PC-3 (cell line): ENCODE measurements at regions not wholly inside any gene's neighbourhood (a gene's known extent, or its start where the extent isn't known, plus 50 kb on each side); places are given as distances from the start of the nearest gene placed in this dataset.

Experiments used
- ATAC-seq: fragments of 200-7000 bp; cut with Tn5 transposase; 2 replicates; pipeline ENCODE4 v1.9.1; 2020; ENCODE audit warnings: mild to moderate bottlenecking, moderate library complexity
- BruUV-seq: library from RNA; stranded (reverse); fragments of 400-500 nt; replicated peaks from 2 replicates; lab custom pipeline; 2021; lab: Mats Ljungman, UMichigan
- CTCF ChIA-PET: fragments of 300-600 bp; sonication (Branson Sonifier 250); formaldehyde crosslinking; loops from one replicate; lab custom pipeline; 2022; ENCODE audit warnings: antibody characterized with exemption; lab: Charles Lee
- POLR2A ChIA-PET: fragments of 300-600 bp; sonication (Branson Sonifier 250); formaldehyde crosslinking; loops from one replicate; lab custom pipeline; 2022; ENCODE audit warnings: antibody characterized with exemption; ENCODE audit not compliant: unreplicated experiment; lab: Charles Lee
- DNase-seq: peaks from one replicate; pipeline ENCODE4 v3.0.0-alpha.2; 2015
- H2AFZ ChIP-seq: fragments of 300-600 bp; sonication (generic); 2 replicates; pipeline ENCODE4 v1.6.0; 2016; ENCODE audit warnings: antibody characterized with exemption, low read length
- H3F3A ChIP-seq: fragments of 300-600 bp; sonication (generic); one replicate; pipeline ENCODE4 v1.6.0; 2017; ENCODE audit warnings: antibody characterized with exemption, low read length, control low read depth, mild to moderate bottlenecking; ENCODE audit not compliant: unreplicated experiment
- H3K27ac ChIP-seq: fragments of 300-600 bp; sonication (generic); 2 replicates; pipeline ENCODE4 v1.5.1; 2016; ENCODE audit warnings: mild to moderate bottlenecking, low read length
- H3K27me3 ChIP-seq: fragments of 300-600 bp; sonication (generic); 2 replicates; pipeline ENCODE4 v1.6.1; 2016; ENCODE audit warnings: low read length, mixed read lengths
- H3K36me3 ChIP-seq: fragments of 300-600 bp; sonication (generic); 2 replicates; pipeline ENCODE4 v1.6.1; 2016; ENCODE audit warnings: low read depth, mixed run types, low read length, mixed read lengths
- H3K4me1 ChIP-seq: fragments of 300-600 bp; sonication (generic); 2 replicates; pipeline ENCODE4 v1.5.1; 2016; ENCODE audit warnings: low read length; ENCODE audit not compliant: insufficient read depth
- H3K4me2 ChIP-seq: fragments of 300-600 bp; sonication (generic); 2 replicates; pipeline ENCODE4 v1.6.0; 2016; ENCODE audit warnings: low read length
- H3K4me3 ChIP-seq: fragments of 300-600 bp; sonication (generic); 2 replicates; pipeline ENCODE4 v1.5.1; 2016; ENCODE audit warnings: mild to moderate bottlenecking, low read length, mixed read lengths
- H3K79me2 ChIP-seq: fragments of 300-600 bp; sonication (generic); 2 replicates; pipeline ENCODE4 v1.6.1; 2017; ENCODE audit warnings: low read length, mixed read lengths
- H3K9ac ChIP-seq: fragments of 300-600 bp; sonication (generic); 2 replicates; pipeline ENCODE4 v1.6.0; 2016; ENCODE audit warnings: mild to moderate bottlenecking, low read length
- H3K9me2 ChIP-seq: fragments of 300-600 bp; sonication (generic); replicated peaks from 2 replicates; pipeline ENCODE4 v1.6.1; 2016; ENCODE audit warnings: mixed run types, low read length, mixed read lengths
- H3K9me3 ChIP-seq: fragments of 300-600 bp; sonication (generic); 2 replicates; pipeline ENCODE4 v1.6.1; 2016; ENCODE audit warnings: low read length, mixed read lengths
- H4K20me1 ChIP-seq: fragments of 300-600 bp; sonication (generic); 2 replicates; pipeline ENCODE4 v1.6.1; 2016; ENCODE audit warnings: low read length, mixed read lengths
- EZH2 ChIP-seq: fragments of 300-600 bp; sonication (generic); IDR thresholded peaks from one replicate; pipeline ENCODE4 v1.6.1; 2017; ENCODE audit warnings: antibody characterized with exemption, mild to moderate bottlenecking, low read length; ENCODE audit not compliant: unreplicated experiment
- EZH2phosphoT487 ChIP-seq: fragments of 300-600 bp; sonication (generic); IDR thresholded peaks from 2 replicates; pipeline ENCODE4 v1.6.1; 2018; ENCODE audit warnings: mild to moderate bottlenecking, antibody characterized with exemption, low read length, borderline replicate concordance
- intact Hi-C: fragments of 100-400 bp; cut with micrococcal nuclease; formaldehyde crosslinking; loops from 2 replicates; pipeline ENCODE4 v1.9.0; 2023
- TF ChIP-seq, protein P1 (sequence below): fragments of 300-600 bp; sonication (generic); conservative IDR thresholded peaks from 2 replicates; pipeline ENCODE4 v1.5.1; 2017; ENCODE audit warnings: antibody characterized with exemption, low read depth, mild to moderate bottlenecking, low read length

DNA sequence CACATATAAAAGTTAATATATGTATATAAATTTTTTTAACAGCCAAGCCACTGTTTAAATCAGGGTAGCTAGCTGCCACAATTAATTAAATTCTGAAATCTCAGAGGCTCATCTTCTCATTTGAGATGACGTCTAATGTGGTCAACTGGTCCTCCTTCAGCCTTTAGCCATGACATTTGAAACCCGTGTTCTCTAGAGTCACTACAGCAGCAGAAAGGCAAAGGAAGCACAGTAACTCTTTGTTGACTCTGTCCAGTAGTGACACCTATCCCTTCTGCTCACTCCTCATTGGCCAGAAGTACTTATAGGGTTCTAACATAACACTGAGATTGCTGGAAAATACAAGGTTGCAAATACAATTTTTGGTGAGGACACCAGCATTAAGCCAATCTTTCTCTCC lies 555.5 kb downstream of the ETV1 start:
- intact Hi-C loops = no loop called here
- Histone ChIP-seq H3K9me2 (no peaks in the 10 kb centered on the region), H3K9me3 (no peaks in the 10 kb centered on the region), H3K4me2 (no peak overlapping the region), H3K4me1 (no peaks in the 10 kb centered on the region), H2AFZ (no peak overlapping the region), H4K20me1 (no peaks in the 10 kb centered on the region), H3K9ac (no peak overlapping the region), H3K36me3 (no peaks in the 10 kb centered on the region), H3F3A (no peaks in the 10 kb centered on the region), H3K79me2 (no peaks in the 10 kb centered on the region), H3K27ac (no peak overlapping the region), H3K4me3 (no peak overlapping the region), H3K27me3 (no peaks in the 10 kb centered on the region)
- ATAC-seq (no peak), DNase-seq (no peak)
- TF ChIP-seq EZH2 = no peak
- TF ChIP-seq EZH2phosphoT487 = no peak
- TF ChIP-seq, protein P1, sequence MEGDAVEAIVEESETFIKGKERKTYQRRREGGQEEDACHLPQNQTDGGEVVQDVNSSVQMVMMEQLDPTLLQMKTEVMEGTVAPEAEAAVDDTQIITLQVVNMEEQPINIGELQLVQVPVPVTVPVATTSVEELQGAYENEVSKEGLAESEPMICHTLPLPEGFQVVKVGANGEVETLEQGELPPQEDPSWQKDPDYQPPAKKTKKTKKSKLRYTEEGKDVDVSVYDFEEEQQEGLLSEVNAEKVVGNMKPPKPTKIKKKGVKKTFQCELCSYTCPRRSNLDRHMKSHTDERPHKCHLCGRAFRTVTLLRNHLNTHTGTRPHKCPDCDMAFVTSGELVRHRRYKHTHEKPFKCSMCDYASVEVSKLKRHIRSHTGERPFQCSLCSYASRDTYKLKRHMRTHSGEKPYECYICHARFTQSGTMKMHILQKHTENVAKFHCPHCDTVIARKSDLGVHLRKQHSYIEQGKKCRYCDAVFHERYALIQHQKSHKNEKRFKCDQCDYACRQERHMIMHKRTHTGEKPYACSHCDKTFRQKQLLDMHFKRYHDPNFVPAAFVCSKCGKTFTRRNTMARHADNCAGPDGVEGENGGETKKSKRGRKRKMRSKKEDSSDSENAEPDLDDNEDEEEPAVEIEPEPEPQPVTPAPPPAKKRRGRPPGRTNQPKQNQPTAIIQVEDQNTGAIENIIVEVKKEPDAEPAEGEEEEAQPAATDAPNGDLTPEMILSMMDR = no peak
- POLR2A ChIA-PET = no interaction called here
- BruUV-seq = no TSS peak
- CTCF ChIA-PET = no interaction called here

DNA sequence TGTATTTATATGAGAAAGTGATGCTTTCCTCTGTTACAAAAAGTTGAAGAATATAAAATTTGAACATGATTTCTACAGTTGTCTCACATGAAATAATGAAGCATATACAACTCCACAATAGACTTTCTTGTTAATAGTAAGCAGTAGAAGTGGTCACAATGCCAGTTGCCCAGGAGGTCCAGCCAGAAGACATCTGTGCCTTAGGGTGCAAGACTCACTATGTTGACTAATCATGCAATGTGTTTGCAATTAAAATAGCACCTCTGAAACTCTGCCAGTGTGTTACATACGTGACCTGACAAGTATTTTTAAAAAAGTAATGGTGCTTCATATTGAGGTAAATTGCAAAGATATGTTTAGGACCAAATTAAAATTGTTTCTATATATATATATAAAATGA lies 547.2 kb downstream of the ETV1 start:
- H3K4me2 ChIP-seq = no peak overlapping the region
- H3K4me3 ChIP-seq = no peak overlapping the region
- POLR2A ChIA-PET = no interaction called here
- no TSS peak for BruUV-seq
- no peak for DNase-seq
- no peak overlapping the region for H2AFZ ChIP-seq
- H3K4me1 ChIP-seq = no peaks in the 10 kb centered on the region
- H4K20me1 ChIP-seq = no peaks in the 10 kb centered on the region
- TF ChIP-seq EZH2phosphoT487 = no peak
- TF ChIP-seq EZH2 = no peak
- TF ChIP-seq, protein P1 = no peak
- ATAC-seq = no peak
- no peak overlapping the region for H3K27ac ChIP-seq
- H3K79me2 ChIP-seq = no peaks in the 10 kb centered on the region
- no peaks in the 10 kb centered on the region for H3F3A ChIP-seq
- no peaks in the 10 kb centered on the region for H3K36me3 ChIP-seq
- CTCF ChIA-PET = no interaction called here
- intact Hi-C loops = no loop called here
- no peaks in the 10 kb centered on the region for H3K27me3 ChIP-seq
- H3K9me2 ChIP-seq = no peaks in the 10 kb centered on the region
- H3K9me3 ChIP-seq = no peaks in the 10 kb centered on the region
- no peak overlapping the region for H3K9ac ChIP-seq

DNA sequence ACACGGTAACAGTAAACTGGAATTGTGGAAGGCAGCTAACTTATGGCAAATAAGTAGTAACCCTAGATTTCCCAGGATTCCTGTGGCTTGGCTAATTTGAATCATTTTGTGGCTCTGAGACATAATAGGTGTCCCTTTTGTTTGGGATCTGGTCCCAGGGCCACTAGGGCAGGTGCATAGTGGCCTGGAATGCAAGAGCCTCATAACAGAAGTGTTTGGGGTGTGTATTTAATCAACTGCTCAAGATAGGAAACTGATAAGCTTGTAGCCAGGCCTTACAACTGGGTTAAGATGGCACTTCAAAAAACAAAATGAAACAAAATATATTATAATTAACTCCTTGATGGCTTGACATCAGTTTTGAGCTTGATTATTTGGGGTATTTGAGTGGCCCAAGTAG lies 541.8 kb downstream of the ETV1 start:
- TF ChIP-seq EZH2phosphoT487 = no peak
- TF ChIP-seq, protein P1 = no peak
- TF ChIP-seq EZH2 = no peak
- H3K4me2 ChIP-seq = no peak overlapping the region
- H3F3A ChIP-seq = no peaks in the 10 kb centered on the region
- H3K9ac ChIP-seq = no peak overlapping the region
- no peaks in the 10 kb centered on the region for H3K4me1 ChIP-seq
- H3K27ac ChIP-seq = no peak overlapping the region
- no peaks in the 10 kb centered on the region for H3K36me3 ChIP-seq
- intact Hi-C loops = no loop called here
- ATAC-seq (no peak), DNase-seq (no peak)
- ChIA-PET CTCF (no interaction called here), POLR2A (no interaction called here)
- H3K9me2 ChIP-seq = no peaks in the 10 kb centered on the region
- no peaks in the 10 kb centered on the region for H3K79me2 ChIP-seq
- H4K20me1 ChIP-seq = no peaks in the 10 kb centered on the region
- no peak overlapping the region for H3K4me3 ChIP-seq
- no TSS peak for BruUV-seq
- no peaks in the 10 kb centered on the region for H3K9me3 ChIP-seq
- no peak overlapping the region for H2AFZ ChIP-seq
- no peaks in the 10 kb centered on the region for H3K27me3 ChIP-seq
